Stimulated activated CD8-positive, alpha-beta memory T cell treated with anti-CD3 and anti-CD28 coated beads, Interleukin-15, amount 100 ng/mL, for 24 hours (primary cell): ENCODE measurements at regions not wholly inside any gene's neighbourhood (a gene's known extent, or its start where the extent isn't known, plus 50 kb on each side); places are given as distances from the start of the nearest gene placed in this dataset.

Experiments
- DNase-seq: peaks from one replicate; pipeline ENCODE4 v3.0.0-alpha.2; 2020; ENCODE audit warnings: low read depth

GRCh38 chr15:94099574-94099960, 131.8 kb upstream of the MCTP2 start:
- no peak for DNase-seq

DNA sequence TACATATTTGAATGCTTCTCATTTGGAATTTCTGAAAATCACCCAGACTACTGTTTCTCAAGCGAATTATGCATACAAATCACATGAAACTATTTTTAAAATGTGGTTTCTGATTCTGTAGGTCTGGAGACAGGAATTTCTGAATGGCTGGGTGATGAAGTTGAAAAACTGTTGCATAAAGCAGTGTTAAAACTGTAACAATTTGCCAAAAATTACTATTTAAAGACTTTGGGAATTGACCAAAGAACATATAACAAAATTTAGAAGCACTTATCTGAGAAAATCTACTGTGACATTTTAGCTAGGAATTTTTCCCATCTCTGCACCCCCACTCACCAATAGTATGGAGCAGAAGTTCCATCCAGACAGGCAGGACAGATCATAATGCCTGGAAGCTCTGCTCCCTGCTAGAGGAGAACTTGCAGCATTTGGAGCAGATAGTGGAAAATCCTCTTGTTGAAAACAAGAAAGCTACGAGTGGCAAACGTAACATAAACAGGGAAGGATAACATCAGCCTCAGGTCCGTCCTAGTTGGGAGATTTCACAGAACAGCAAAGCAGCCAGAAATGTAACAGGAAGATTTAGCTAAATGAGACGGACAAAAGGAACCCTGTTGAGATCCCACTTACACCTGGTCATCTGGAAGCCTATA, 132.3 kb upstream of the MCTP2 start:
- DNase-seq: no peak

- DNase-seq: no peak
These were observed 133.8 kb upstream of the MCTP2 start for GRCh38 chr15:94097552-94097951.

DNA sequence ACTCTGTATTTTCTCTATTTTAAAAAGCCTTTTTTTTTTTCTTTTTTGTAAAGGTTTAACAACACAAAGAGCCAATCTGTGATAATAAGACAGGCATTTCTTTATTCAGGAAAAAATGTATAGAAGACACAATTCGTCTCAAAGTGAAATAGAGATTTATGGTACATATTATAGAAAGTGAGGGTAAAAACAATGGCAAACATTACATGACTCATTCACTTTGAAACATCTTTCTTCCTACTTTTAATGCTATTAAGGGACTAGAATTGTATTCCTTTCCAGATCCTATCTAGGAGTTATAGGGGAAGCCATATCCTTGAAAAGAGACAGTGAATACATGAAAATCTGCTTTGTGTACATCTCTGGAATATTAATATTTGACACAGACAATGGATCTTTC, 137.1 kb upstream of the MCTP2 start:
- no peak for DNase-seq

- DNase-seq: no peak
These were observed 145.0 kb upstream of the MCTP2 start for GRCh38 chr15:94086341-94086740.

GRCh38 chr15:94083467-94084052, 147.8 kb upstream of the MCTP2 start:
- DNase-seq: no peak

- no peak for DNase-seq
These were observed 149.5 kb upstream of the MCTP2 start for GRCh38 chr15:94081829-94082228.

DNA sequence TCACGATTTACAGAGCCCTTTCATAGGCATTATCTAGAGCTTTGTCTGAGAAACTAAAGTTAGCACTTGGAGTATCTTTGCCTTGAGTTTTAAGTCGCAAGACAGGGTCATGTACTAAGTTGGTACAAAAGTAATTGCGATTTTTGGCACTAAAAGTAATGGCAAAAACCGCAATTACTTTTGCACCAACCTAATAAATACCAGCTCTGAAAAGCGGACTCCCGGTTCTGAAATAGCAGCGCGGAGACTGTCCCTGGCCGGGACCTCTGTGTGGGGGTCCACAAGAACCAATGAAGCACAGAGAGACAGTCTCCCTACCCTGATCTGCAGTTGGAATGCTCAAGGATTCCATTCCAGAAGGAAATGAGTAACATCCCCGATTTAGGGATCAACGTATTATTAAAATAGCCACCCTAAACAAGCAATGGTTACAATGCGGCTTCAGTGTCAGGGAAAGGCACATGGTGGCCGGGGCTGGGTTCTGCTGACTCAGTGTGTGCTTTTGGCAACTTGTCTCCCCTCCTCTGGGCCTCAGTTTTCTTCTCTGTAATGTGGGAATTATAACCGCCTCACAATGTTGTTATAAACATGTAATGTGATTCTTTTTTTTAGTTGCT, 150.3 kb upstream of the MCTP2 start:
- no peak for DNase-seq

DNA sequence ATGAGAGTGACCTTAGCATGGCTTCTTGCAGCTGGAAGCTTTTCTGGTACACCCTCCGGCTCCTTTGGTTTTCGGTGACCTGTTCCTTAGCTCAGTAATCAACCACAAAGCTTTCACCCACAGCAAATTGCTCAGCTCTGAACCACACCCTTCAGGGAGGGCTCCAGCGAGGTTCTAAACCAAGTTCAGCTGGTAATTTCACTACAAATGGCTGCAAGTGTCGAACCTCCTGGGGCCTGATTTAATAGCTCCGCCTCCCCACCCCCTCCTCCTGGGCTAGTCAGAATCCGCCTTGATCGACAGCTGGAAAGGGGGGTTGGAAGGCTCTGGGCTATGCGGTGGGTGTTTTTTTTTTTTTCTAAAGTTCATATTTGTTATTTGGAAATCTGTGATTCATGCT, 150.9 kb upstream of the MCTP2 start:
- no peak for DNase-seq

DNA sequence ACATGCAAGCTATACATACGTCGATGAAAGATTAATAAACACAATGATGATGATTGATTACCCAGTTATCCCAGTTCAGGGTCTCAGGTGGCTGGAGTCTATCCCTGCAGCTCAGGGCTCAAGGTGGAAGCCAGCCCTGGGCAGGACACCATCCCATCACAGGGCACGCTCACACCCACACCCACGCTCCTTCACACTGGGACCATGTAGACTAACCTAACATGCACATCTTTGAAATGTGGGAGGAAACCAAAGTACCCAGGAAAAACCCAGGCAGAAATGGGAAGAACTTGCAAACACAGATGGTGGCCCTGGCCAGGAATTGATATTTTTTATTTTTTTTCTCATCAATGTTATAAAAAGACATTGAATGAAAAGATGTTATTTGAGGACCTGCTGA, 151.4 kb upstream of the MCTP2 start:
- DNase-seq: no peak

DNA sequence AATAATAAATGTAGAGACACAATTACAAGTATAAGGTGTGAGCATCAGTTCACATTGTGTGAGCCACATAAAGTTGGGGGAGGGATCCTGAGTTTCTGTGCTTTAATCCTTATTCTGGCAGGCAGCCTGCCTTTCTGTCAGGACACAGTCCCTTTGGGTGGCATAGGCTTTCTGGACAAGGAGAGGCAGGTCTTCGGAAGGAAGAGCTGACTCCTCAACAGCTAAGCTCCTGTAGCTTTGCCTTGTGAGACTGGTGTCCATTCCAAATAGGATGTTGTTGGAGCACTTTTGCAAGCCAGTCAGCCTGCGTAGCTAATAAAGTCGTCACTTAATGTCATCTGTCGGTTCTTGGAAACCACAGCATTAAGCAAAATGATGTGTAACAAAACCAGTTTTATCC, 151.9 kb upstream of the MCTP2 start:
- DNase-seq: no peak

DNA sequence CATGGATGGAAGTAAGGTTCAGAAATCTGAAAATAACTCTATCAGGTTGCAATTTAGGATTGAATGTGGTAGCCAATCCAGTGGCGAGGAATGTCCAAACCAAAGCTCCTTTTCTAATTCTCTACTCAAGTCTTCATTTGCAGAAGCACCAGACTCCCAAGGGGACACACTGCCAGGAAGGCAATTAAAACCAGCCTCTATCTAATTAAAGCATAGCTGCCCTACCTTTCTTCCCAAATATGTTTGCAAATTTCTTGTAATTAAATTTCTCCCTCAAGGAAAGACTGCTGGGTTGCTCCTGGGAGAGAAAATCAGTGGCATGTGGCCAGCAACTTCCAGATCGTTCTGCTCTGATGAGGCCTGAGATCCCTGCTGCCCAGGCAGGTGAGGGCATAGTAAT, 153.4 kb upstream of the MCTP2 start:
- DNase-seq: no peak

DNA sequence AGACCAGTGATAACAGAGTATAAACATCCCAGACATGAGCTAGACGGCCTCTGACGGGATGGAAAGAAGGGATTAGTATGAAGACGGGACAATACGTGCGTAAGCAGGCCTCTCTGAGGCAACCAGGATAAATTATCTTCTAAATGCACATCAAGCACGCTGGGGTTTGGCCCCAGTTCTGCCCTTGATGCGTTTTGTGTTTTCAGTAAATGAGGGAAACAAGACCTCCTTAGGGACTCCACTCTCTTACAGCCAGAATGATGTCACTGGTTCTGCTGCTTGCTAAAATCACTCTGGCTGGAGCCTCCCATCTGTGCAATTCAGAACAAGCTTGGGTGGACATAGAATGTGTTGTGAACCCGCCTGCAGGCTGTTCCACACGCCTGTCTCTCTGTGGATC, 156.0 kb upstream of the MCTP2 start:
- DNase-seq: no peak

DNA sequence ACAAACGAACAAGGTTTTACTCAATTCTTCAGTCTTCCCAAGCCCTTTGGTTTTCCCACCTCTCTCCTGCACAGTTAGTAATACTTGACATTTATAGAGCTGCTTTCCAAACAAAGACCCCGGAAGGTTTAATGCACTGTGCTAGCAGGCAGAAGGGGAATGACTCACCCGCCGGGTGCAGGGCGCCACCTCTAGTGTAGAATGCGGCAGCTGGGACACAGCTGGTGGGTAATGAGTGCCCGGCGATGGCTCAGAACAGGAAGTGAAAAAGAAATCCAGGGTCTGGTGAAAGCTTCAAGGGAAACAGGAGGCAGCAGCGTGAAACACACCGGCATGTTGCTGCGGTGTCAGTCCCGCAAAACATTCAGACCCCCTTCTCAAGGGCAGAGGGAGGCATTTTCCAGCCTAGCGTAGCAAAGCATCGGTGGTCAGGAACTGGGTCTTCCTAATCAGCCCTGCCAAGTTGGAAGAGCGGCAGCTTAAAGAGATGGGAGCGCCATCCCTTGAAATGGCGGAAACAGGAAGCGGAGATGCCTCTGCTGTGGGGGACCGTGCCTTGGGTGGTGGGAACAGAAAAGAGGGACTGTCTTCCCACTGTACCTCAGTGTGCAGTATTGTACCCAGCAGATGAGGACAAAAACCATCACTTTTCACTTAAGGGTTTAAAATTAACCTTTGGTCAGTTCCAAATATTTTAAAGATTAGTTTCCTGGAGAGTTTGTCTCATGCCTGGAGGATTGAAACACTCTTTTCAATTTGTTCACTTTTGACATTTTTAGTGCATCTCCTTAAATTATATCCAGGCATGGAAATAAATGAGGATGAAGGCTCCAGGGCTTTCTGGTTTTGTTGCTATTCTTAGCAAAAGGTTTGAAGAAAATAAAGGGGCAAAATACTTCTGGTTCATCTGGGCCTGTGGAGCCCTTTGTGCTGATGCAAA, 160.7 kb upstream of the MCTP2 start:
- no peak for DNase-seq

GRCh38 chr15:94069844-94070243, 161.5 kb upstream of the MCTP2 start:
- no peak for DNase-seq

- no peak for DNase-seq
These were observed 164.6 kb upstream of the MCTP2 start for GRCh38 chr15:94066811-94067210.

- no peak for DNase-seq
These were observed 165.3 kb upstream of the MCTP2 start for GRCh38 chr15:94066046-94066445.

DNA sequence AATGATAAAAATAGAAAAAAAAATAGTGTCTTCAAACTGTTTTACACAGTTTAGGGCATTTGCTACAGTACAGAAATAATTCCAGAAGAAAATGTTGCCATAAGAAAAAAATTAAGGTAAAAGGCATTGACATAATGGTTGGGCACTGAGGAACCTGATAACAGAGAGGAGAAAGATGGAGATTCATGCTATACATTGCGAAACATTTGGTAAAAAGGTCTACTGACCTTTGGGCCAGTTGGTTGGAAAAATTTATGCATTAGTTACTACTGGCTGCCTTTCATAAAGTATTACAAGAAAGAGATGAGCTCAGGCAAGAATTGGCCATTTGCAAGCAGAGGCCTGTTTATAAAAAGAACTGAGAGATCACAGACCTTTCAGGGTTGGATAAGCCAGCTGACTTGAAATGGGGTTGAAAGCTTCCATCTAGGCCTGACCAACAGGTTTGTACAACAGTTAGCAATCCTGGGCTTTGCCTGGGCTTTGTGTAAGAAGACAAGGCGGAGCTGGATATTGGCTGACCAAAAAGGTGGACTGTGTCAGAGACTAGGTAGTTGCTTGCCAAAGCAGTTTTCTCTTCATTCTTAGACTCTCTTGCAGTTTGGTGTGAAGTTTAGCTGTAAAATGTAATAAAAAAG, 166.6 kb upstream of the MCTP2 start:
- no peak for DNase-seq

DNA sequence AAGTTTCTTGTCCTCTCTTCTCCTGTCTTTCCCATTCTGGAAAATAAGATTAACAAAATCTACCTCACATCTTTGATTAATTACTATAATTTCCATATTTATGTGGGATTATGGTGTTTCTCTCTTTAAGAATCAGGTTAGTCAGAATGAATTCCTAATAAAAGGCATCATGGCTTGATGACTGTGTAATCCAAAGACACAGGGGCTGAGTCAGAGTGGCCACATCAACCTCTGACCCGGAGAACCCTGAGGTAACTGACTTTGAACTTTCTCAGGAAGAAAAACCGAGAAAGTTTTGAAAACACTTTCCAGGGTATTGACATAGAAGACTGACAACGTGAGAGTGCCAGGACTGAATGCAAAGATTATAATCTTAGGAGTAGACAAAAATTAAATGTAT, 170.3 kb upstream of the MCTP2 start:
- DNase-seq: no peak

DNA sequence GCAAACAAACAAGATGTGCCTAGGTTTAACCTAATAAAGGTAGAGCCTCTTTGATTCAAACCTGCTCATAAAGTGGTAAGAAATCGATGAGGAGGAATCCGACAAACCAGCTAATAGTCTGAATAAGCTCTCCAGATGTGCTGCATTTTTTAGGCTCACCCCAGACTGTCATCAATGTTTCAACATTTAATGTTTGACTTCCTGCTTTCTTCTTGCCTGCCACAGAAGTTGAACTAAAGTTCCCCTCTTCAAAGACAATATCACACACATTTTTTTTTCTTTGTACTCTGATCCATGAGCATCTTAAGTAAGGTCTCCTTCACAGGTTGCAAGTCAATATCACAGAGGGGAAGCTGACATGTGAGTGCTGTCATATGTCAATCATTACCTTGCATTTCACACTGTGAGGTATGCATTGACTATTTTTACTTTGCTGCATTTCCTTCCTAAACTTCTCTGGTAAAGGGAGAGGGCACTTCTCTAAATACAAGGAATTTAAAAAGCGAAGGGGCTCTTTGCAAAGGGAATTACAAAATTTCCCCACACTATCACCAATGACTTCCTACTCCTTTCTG, 172.3 kb upstream of the MCTP2 start:
- DNase-seq: no peak

- no peak for DNase-seq
These were observed 174.1 kb upstream of the MCTP2 start for GRCh38 chr15:94057305-94057704.

GRCh38 chr15:94056314-94056713, 175.0 kb upstream of the MCTP2 start:
- DNase-seq: no peak
